Parathyroid adenoma (tissue), 2 donors: ENCODE measurements at regions not wholly inside any gene's neighbourhood (a gene's known extent, or its start where the extent isn't known, plus 50 kb on each side); places are given as distances from the start of the nearest gene placed in this dataset.

Experiments
- H2AFZ ChIP-seq: fragments of 300-600 bp; sonication (generic); one replicate; pipeline ENCODE4 v1.7.0; 2017; ENCODE audit warnings: antibody characterized with exemption, mild to moderate bottlenecking
- H3K27ac ChIP-seq: fragments of 300-600 bp; sonication (generic); one replicate; pipeline ENCODE4 v1.7.0; 2017
- H3K27me3 ChIP-seq: fragments of 300-600 bp; sonication (generic); one replicate; pipeline ENCODE4 v1.7.0; 2017; ENCODE audit warnings: low read length; ENCODE audit not compliant: control insufficient read depth, insufficient read depth
- H3K36me3 ChIP-seq: fragments of 300-600 bp; sonication (generic); one replicate; pipeline ENCODE4 v1.7.0; 2017; ENCODE audit warnings: low read length; ENCODE audit not compliant: control insufficient read depth, insufficient read depth
- H3K4me1 ChIP-seq: fragments of 300-600 bp; sonication (generic); one replicate; pipeline ENCODE4 v1.7.0; 2017; ENCODE audit warnings: control low read depth
- H3K4me2 ChIP-seq: fragments of 300-600 bp; sonication (generic); one replicate; pipeline ENCODE4 v1.7.0; 2017; ENCODE audit warnings: low read length
- H3K4me3 ChIP-seq: fragments of 300-600 bp; sonication (generic); one replicate; pipeline ENCODE4 v1.7.0; 2017; ENCODE audit warnings: low read depth, low read length
- H3K79me2 ChIP-seq: fragments of 300-600 bp; sonication (generic); one replicate; pipeline ENCODE4 v1.7.0; 2017; ENCODE audit warnings: control low read depth
- H3K9ac ChIP-seq: fragments of 300-600 bp; sonication (generic); one replicate; pipeline ENCODE4 v1.7.0; 2017; ENCODE audit warnings: mild to moderate bottlenecking
- H3K9me3 ChIP-seq: fragments of 300-600 bp; sonication (generic); one replicate; pipeline ENCODE4 v1.7.0; 2017; ENCODE audit warnings: low read length; ENCODE audit not compliant: control insufficient read depth
- TF ChIP-seq, protein P1 (sequence below): fragments of 300-600 bp; sonication (generic); IDR thresholded peaks from one replicate; pipeline ENCODE4 v1.7.0; 2017; ENCODE audit warnings: antibody characterized with exemption, mild to moderate bottlenecking
- donor health status: primary hyperparathyroidism.

DNA sequence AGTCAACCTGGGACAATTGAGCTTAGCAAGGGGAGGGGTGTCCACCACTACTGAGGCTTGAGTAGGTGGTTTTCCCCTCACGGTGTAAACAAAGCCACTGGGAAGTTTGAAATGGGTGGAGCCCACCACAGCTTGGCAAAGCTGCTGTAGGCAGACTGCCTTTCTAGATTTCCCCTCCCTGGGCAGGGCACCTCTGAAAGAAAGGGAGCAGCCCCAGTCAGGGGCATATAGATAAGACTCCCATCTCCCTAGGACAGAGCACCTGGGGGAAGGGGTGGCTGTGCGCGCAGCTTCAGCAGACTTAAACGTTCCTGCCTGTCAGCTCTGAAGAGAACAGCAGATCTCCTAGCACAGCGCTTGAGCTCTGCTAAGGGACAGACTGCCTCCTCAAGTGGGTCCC, 758.4 kb downstream of the LTN1 start:
- H3K27ac ChIP-seq: no peak overlapping the region
- H3K4me1 ChIP-seq: no peaks in the 10 kb centered on the region
- no peak overlapping the region for H3K4me2 ChIP-seq
- no peak overlapping the region for H3K4me3 ChIP-seq
- no peak overlapping the region for H2AFZ ChIP-seq
- no peak overlapping the region for H3K9ac ChIP-seq
- H3K27me3 ChIP-seq: no peaks in the 10 kb centered on the region
- no peaks in the 10 kb centered on the region for H3K79me2 ChIP-seq
- TF ChIP-seq, protein P1, sequence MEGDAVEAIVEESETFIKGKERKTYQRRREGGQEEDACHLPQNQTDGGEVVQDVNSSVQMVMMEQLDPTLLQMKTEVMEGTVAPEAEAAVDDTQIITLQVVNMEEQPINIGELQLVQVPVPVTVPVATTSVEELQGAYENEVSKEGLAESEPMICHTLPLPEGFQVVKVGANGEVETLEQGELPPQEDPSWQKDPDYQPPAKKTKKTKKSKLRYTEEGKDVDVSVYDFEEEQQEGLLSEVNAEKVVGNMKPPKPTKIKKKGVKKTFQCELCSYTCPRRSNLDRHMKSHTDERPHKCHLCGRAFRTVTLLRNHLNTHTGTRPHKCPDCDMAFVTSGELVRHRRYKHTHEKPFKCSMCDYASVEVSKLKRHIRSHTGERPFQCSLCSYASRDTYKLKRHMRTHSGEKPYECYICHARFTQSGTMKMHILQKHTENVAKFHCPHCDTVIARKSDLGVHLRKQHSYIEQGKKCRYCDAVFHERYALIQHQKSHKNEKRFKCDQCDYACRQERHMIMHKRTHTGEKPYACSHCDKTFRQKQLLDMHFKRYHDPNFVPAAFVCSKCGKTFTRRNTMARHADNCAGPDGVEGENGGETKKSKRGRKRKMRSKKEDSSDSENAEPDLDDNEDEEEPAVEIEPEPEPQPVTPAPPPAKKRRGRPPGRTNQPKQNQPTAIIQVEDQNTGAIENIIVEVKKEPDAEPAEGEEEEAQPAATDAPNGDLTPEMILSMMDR: no peak
- no peaks in the 10 kb centered on the region for H3K36me3 ChIP-seq
- H3K9me3 ChIP-seq: no peaks in the 10 kb centered on the region

- H3K36me3 ChIP-seq: no peaks in the 10 kb centered on the region
- no peaks in the 10 kb centered on the region for H3K79me2 ChIP-seq
- TF ChIP-seq, protein P1: no peak
- no peak overlapping the region for H3K9ac ChIP-seq
- no peaks in the 10 kb centered on the region for H3K9me3 ChIP-seq
- H2AFZ ChIP-seq: no peak overlapping the region
- no peak overlapping the region for H3K27ac ChIP-seq
- no peak overlapping the region for H3K4me3 ChIP-seq
- no peak overlapping the region for H3K4me2 ChIP-seq
- H3K27me3 ChIP-seq: no peaks in the 10 kb centered on the region
- H3K4me1 ChIP-seq: no peaks in the 10 kb centered on the region
These were observed 759.0 kb downstream of the LTN1 start for GRCh38 chr21:28233536-28234220.

- no peak overlapping the region for H3K4me3 ChIP-seq
- H2AFZ ChIP-seq: no peak overlapping the region
- no peaks in the 10 kb centered on the region for H3K9me3 ChIP-seq
- no peak overlapping the region for H3K27ac ChIP-seq
- TF ChIP-seq, protein P1: no peak
- H3K4me1 ChIP-seq: no peaks in the 10 kb centered on the region
- no peaks in the 10 kb centered on the region for H3K36me3 ChIP-seq
- no peak overlapping the region for H3K4me2 ChIP-seq
- no peaks in the 10 kb centered on the region for H3K27me3 ChIP-seq
- no peak overlapping the region for H3K9ac ChIP-seq
- no peaks in the 10 kb centered on the region for H3K79me2 ChIP-seq
These were observed 762.1 kb downstream of the LTN1 start for GRCh38 chr21:28230559-28230958.

DNA sequence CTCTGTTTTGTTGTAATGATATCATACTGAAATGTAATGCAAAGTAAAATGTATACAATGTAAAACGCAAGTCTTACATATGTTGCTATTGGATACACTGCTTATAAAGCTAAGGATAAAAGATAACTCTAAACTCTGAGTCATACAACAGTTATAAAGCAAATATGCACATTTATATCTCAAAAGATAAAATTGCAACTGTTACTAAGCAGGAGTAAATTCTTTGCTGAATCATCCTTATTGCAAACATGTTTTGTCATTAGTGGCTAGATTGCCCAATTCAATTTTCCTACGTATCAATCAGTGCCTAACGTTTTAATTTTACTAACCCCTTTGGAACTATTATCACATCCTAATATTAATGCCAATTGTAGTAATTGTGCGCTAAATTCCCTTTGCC, 762.9 kb downstream of the LTN1 start:
- Histone ChIP-seq H3K4me2 (no peak overlapping the region), H3K9me3 (no peaks in the 10 kb centered on the region), H3K27ac (no peak overlapping the region), H3K27me3 (no peaks in the 10 kb centered on the region), H3K9ac (no peak overlapping the region), H2AFZ (no peak overlapping the region), H3K36me3 (no peaks in the 10 kb centered on the region), H3K4me1 (no peaks in the 10 kb centered on the region), H3K79me2 (no peaks in the 10 kb centered on the region), H3K4me3 (no peak overlapping the region)
- TF ChIP-seq, protein P1: no peak

DNA sequence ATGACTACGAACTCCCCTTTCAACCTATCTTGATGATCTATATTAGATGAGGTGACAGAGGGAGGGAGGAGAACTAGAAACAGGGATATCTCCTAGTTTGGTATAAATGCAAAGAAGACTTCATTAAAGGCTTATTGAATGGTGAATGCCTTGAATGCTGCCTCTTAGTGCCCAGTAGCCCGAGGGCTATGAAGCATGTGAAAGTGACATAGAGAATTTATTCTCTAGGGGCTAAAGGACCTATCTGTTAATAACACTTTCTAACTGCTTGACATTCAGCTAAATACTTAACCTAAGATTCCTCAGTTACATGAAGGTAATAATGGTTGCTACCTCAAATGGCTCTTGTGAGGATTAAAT, 764.1 kb downstream of the LTN1 start:
- no peaks in the 10 kb centered on the region for H3K4me1 ChIP-seq
- no peak overlapping the region for H3K9ac ChIP-seq
- no peaks in the 10 kb centered on the region for H3K79me2 ChIP-seq
- no peaks in the 10 kb centered on the region for H3K9me3 ChIP-seq
- no peak overlapping the region for H3K4me3 ChIP-seq
- TF ChIP-seq, protein P1: no peak
- H3K27ac ChIP-seq: no peak overlapping the region
- no peaks in the 10 kb centered on the region for H3K36me3 ChIP-seq
- H3K27me3 ChIP-seq: no peaks in the 10 kb centered on the region
- H2AFZ ChIP-seq: no peak overlapping the region
- no peak overlapping the region for H3K4me2 ChIP-seq
